Right lobe of liver (tissue), 4 donors: ENCODE measurements at regions not wholly inside any gene's neighbourhood (a gene's known extent, or its start where the extent isn't known, plus 50 kb on each side); places are given as distances from the start of the nearest gene placed in this dataset.

Experiments used
- POLR2A ChIP-seq: fragments of 450-650 bp; IDR thresholded peaks from one replicate; pipeline ENCODE4 v1.6.1; 2017; ENCODE audit warnings: antibody characterized with exemption, mild to moderate bottlenecking
- TF ChIP-seq, protein P1 (sequence below), 4 donors: fragments of 200-600 bp in 3 of 4; fragments of 450-650 bp in 1 of 4; IDR thresholded peaks; one replicate each; pipeline versions ENCODE4 v1.5.1 to v1.8.0; 2016 to 2022; ENCODE audit warnings: antibody characterized with exemption in 4 of 4, mild to moderate bottlenecking in 2 of 4
- donor health status: DM: no; HTN: no; CAD: no.
- donor health status: DM: no; HTN: no; CAD: no.
- donor health status: DM: no; HTN: yes; CAD: no.

GRCh38 chr3:87765256-87765655 lies 293.5 kb downstream of the CGGBP1 start:
- TF ChIP-seq POLR2A, result no peak
- TF ChIP-seq, protein P1, sequence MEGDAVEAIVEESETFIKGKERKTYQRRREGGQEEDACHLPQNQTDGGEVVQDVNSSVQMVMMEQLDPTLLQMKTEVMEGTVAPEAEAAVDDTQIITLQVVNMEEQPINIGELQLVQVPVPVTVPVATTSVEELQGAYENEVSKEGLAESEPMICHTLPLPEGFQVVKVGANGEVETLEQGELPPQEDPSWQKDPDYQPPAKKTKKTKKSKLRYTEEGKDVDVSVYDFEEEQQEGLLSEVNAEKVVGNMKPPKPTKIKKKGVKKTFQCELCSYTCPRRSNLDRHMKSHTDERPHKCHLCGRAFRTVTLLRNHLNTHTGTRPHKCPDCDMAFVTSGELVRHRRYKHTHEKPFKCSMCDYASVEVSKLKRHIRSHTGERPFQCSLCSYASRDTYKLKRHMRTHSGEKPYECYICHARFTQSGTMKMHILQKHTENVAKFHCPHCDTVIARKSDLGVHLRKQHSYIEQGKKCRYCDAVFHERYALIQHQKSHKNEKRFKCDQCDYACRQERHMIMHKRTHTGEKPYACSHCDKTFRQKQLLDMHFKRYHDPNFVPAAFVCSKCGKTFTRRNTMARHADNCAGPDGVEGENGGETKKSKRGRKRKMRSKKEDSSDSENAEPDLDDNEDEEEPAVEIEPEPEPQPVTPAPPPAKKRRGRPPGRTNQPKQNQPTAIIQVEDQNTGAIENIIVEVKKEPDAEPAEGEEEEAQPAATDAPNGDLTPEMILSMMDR (IDR thresholded peaks at IDR 0.05), result no peak
